ENCODE measurements at regions not wholly inside any gene's neighbourhood (a gene's known extent, or its start where the extent isn't known, plus 50 kb on each side); places are given as distances from the start of the nearest gene placed in this dataset.

DNA sequence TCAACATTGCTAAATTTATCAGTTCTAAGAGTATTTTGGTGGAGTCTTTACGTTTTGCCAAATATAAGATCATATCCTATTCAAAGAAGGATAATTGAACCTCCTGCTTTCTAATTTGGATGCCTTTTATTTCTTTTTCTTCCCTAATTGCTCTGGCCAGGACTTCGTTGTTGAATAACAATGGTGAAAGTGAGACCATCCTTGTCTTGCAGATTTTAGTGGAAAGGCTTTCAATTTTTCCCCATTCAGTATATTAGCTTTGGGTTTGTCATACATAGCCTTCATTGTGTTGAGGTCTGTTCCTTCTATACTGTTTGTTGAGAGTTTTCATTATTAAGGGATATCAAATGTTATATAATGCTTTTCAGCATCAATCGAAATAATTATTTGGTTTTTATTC, 1974.2 kb upstream of the ACO1 start:
- POLR2A ChIA-PET, result no interaction called here
- BruUV-seq (replicated peaks), result no TSS peak
- no peaks in the 10 kb centered on the region for H3K79me2 ChIP-seq (ENCODE audit: insufficient read depth, low read length)
- ATAC-seq (no peak), DNase-seq (ENCODE audit: low read depth, low spot score) (no peak)
- CTCF ChIA-PET, result no interaction called here
- intact Hi-C loops (cut with micrococcal nuclease), result no loop called here
- H3K4me1 ChIP-seq (ENCODE audit: control insufficient read depth in 1 of 2, insufficient read depth in 2 of 2, low read length in 2 of 2), result no peaks in the 10 kb centered on the region
- H2AFZ ChIP-seq (ENCODE audit: low read depth, low read length, poor library complexity, severe bottlenecking), result no peak overlapping the region
- peaks cover 3 to 4% of the 10 kb centered on the region in 2 experiments; a peak in 2 of 4 replicates for H3K9me3 ChIP-seq (ENCODE audit: control insufficient read depth in 1 of 2, insufficient read depth in 1 of 2, low read depth in 1 of 2, low read length in 2 of 2)
- no peaks in the 10 kb centered on the region for H3K27me3 ChIP-seq (ENCODE audit: insufficient read depth, low read length)
- no peaks in the 10 kb centered on the region; the same call in 1 of the 2 replicates for H4K20me1 ChIP-seq (ENCODE audit: insufficient read depth)
- H3K4me3 ChIP-seq (replicated peaks in 1 of 2; ENCODE audit: low read depth in 1 of 2, low read length in 2 of 2), result no peak overlapping the region
- H3K9me2 ChIP-seq (ENCODE audit: insufficient read depth), result no peaks in the 10 kb centered on the region
- H3K9ac ChIP-seq (ENCODE audit: low read length), result no peak overlapping the region
- H3K27ac ChIP-seq (ENCODE audit: low read depth, low read length), result no peak overlapping the region
- RAD21 ChIA-PET (ENCODE audit: low non-redundant PET in 1 of 2, low total read pairs in 2 of 2, uncharacterized antibody in 2 of 2, unreplicated experiment in 2 of 2), result no interaction called here
- no peak overlapping the region for H3K4me2 ChIP-seq (ENCODE audit: low read length)
- TF ChIP-seq, protein P1, sequence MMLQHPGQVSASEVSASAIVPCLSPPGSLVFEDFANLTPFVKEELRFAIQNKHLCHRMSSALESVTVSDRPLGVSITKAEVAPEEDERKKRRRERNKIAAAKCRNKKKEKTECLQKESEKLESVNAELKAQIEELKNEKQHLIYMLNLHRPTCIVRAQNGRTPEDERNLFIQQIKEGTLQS (IDR thresholded peaks at IDR 0.05), result no peak
- TF ChIP-seq CBX3 (IDR thresholded peaks at IDR 0.05; ENCODE audit: low read depth) (no peak), FOSL1 (IDR thresholded peaks at IDR 0.05; ENCODE audit: low read depth) (no peak), SIN3A (IDR thresholded peaks at IDR 0.05; ENCODE audit: low read depth) (no peak), EZH2 (IDR thresholded peaks at IDR 0.05) (no peak), YY1 (IDR thresholded peaks at IDR 0.05; ENCODE audit: extremely low read depth, insufficient replicate concordance, low read depth, low read length) (no peak), POLR2AphosphoS5 (IDR thresholded peaks at IDR 0.05; ENCODE audit: low read depth, low read length) (no peak), CEBPB (IDR thresholded peaks at IDR 0.05; ENCODE audit: low read depth) (no peak), ZNF274 (IDR thresholded peaks at IDR 0.05; ENCODE audit: low read depth, low read length) (no peak), JUND (IDR thresholded peaks at IDR 0.05) (no peak), RAD21 (IDR thresholded peaks at IDR 0.05; ENCODE audit: low read depth) (no peak), POLR2A (IDR thresholded peaks at IDR 0.05; ENCODE audit: borderline replicate concordance, extremely low read depth, insufficient read depth, insufficient read length) (no peak), EGR1 (IDR thresholded peaks at IDR 0.05; ENCODE audit: low read depth) (no peak)
- TF ChIP-seq, protein P2, sequence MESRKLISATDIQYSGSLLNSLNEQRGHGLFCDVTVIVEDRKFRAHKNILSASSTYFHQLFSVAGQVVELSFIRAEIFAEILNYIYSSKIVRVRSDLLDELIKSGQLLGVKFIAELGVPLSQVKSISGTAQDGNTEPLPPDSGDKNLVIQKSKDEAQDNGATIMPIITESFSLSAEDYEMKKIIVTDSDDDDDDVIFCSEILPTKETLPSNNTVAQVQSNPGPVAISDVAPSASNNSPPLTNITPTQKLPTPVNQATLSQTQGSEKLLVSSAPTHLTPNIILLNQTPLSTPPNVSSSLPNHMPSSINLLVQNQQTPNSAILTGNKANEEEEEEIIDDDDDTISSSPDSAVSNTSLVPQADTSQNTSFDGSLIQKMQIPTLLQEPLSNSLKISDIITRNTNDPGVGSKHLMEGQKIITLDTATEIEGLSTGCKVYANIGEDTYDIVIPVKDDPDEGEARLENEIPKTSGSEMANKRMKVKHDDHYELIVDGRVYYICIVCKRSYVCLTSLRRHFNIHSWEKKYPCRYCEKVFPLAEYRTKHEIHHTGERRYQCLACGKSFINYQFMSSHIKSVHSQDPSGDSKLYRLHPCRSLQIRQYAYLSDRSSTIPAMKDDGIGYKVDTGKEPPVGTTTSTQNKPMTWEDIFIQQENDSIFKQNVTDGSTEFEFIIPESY (IDR thresholded peaks at IDR 0.05; ENCODE audit: extremely low read depth, insufficient replicate concordance, low read length), result no peak
- TF ChIP-seq, protein P3, sequence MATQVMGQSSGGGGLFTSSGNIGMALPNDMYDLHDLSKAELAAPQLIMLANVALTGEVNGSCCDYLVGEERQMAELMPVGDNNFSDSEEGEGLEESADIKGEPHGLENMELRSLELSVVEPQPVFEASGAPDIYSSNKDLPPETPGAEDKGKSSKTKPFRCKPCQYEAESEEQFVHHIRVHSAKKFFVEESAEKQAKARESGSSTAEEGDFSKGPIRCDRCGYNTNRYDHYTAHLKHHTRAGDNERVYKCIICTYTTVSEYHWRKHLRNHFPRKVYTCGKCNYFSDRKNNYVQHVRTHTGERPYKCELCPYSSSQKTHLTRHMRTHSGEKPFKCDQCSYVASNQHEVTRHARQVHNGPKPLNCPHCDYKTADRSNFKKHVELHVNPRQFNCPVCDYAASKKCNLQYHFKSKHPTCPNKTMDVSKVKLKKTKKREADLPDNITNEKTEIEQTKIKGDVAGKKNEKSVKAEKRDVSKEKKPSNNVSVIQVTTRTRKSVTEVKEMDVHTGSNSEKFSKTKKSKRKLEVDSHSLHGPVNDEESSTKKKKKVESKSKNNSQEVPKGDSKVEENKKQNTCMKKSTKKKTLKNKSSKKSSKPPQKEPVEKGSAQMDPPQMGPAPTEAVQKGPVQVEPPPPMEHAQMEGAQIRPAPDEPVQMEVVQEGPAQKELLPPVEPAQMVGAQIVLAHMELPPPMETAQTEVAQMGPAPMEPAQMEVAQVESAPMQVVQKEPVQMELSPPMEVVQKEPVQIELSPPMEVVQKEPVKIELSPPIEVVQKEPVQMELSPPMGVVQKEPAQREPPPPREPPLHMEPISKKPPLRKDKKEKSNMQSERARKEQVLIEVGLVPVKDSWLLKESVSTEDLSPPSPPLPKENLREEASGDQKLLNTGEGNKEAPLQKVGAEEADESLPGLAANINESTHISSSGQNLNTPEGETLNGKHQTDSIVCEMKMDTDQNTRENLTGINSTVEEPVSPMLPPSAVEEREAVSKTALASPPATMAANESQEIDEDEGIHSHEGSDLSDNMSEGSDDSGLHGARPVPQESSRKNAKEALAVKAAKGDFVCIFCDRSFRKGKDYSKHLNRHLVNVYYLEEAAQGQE (IDR thresholded peaks at IDR 0.05; ENCODE audit: low read depth), result no peak
- TF ChIP-seq, protein P4, sequence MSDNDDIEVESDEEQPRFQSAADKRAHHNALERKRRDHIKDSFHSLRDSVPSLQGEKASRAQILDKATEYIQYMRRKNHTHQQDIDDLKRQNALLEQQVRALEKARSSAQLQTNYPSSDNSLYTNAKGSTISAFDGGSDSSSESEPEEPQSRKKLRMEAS (IDR thresholded peaks at IDR 0.05), result no peak
- H3K36me3 ChIP-seq (ENCODE audit: control insufficient read depth in 1 of 2, insufficient read depth in 2 of 2, low read length in 2 of 2), result no peaks in the 10 kb centered on the region
